Hematopoietic multipotent progenitor cell treated with erythropoietin and hydrocortisone succinate and interleukin-3 and kit ligand, for 17 days (in vitro differentiated cells): ENCODE measurements at regions not wholly inside any gene's neighbourhood (a gene's known extent, or its start where the extent isn't known, plus 50 kb on each side); places are given as distances from the start of the nearest gene placed in this dataset.
"Not testable (repeated sequence)": the region's sequence is repeated elsewhere in the genome, so short reads cannot be mapped to it uniquely, and the experiment has no call there.

ENCODE experiments used
- DNase-seq: peaks from one replicate; pipeline ENCODE4 v3.0.0-alpha.2; 2015; ENCODE audit warnings: low spot score

DNA sequence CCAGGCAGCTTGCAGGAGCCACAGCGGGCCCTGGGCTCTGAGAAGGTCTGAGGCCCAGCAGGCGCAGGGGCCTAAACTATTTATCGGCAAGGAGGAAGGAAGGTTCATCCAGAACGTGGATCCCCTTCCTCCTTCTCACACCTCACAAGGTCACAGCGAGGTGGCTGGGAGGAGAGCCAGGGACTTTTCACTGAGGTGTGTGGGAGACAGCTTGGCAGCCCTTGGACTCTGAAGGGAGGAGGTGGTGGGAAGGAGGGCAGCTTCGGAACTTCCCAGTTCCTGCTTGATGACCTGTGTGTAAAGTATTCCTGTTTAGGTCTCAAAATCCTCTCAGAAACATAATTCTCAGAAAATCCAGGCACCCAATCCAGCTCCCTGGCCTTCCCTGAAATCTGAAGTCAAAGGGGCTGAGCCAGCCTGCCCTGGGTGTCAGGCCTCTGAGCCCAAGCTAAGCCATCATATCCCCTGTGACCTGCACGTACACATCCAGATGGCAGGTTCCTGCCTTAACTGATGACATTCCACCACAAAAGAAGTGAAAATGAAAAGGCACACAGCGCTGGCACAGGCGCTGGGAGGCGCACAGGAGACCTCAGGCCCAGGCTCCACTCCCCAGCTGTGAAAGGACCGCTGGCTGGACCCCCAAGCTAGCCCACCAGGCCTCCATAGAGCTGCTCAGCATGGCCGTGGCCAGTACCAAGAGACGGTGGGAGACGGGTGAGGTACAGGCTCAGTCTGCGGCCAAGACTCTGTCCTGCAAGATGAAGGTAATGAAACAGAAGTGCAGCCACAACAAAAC, 269.4 kb upstream of the FRG2C start:
- not testable (repeated sequence) for DNase-seq

DNA sequence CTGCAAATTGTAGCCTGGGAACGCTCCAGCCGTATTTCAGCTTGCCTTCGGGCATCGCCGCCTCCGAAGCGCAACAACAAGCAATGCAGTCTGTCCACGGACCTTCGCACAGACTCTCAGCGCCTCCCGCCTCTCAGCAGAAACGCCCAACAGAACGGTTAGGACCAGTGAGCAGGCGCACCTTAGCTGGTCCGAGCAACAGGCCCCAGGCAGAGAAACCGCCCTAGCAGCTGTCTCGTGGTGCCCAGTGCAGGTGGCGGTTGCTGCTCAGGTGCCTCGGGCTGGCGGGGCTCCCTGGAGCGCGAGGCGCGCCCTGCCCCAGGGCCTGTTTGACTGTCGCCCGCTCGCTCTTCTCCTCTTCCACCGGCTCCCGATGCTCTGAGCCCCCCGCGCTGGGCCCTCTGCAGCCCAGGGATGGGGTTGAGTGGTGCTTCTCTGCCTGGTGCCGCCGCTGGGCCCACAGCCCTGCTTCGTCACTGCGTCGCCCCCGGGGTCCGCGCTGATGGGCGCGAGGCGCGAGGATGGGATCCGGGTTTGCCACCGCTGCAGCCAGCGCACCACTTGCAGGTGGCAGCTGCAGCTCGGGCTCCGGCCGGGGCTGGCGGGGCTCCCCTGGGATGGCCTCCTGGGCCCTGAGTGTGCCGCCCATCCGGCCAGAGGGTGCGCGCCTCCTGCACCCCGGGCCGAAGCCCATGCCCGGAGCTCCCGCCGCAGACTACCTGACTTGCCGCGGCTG, 268.4 kb upstream of the FRG2C start:
- DNase-seq: no peak

DNA sequence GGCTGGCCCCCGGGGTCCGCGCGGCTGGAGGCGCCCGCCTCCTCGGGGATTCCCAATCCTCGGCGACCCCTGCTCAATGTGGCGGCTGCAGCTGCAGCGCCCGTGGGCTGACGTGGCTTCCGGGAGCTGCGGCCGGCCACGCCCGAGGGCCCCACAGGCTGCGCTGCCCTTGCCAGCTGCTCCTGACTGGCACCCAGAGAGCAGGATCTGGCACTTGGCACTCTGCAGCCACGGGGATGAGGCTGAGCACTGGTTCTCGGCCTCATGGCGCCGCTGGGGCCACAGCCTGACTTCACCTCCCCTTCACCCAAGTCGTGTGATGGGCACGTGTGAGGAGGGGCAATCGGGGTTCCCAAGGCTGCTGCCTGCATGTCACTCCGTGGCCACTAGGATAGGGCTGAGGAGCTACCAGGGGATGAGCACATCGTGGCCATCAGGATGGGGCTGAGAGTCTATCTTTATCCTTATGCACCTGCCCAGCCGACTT, 267.8 kb upstream of the FRG2C start:
- no peak for DNase-seq

DNA sequence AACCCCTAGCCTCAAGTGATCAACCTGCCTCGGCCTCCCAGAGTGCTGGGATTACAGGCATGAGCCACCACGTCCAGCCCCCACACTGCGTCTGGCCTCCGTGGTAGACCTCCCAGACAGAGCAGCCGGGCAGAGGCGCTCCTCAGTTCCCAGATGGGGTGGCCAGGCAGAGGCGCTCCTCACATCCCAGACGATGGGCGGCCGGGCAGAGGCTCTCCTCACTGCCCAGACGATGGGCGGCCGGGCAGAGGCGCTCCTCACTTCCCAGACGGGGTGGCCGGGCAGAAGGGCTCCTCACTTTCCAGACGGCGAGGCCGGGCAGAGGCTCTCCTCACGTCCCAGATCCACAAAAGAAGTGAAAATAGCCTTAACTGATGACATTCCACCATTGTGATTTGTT, 266.6 kb upstream of the FRG2C start:
- DNase-seq: not testable (repeated sequence)

DNA sequence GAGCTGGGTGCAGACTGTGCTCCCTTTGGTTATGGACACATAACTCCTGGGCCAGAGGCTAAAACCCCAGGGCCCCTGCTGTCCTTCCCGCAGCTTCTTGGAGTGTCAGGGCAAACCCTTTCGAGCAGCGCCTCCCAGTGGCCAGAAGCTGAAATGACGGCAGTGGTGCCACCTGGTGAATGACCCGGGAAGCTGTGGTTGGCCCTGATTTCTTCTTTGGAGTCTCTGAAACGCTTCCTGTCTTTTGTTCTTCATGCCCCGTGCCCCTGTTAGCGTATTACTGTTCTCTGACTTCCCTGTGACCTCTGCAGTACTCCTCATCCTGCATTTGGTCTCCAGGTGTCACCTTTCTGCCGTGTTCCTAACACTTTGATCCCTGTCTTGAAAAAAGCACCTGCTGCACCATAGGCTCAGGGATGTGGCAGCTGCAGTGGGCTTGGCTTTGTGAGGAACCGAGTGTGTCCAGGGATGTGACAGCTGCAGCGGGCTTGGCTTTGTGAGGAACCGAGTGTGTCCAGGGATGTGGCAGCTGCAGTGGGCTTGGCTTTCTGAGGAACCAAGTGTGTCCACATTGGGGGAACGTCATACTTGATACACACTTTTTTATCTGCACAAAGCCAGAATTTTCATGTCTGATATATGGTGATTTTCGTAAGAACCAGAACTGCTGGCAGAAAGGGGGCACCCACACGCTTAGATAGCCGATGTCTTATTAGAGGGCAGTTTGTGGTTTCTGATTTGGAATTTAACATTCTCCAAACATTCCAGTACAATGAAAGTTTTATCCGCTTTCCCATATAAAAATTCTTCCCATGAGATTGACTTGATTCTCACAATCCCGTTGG, 241.8 kb upstream of the FRG2C start:
- not testable (repeated sequence) for DNase-seq

DNA sequence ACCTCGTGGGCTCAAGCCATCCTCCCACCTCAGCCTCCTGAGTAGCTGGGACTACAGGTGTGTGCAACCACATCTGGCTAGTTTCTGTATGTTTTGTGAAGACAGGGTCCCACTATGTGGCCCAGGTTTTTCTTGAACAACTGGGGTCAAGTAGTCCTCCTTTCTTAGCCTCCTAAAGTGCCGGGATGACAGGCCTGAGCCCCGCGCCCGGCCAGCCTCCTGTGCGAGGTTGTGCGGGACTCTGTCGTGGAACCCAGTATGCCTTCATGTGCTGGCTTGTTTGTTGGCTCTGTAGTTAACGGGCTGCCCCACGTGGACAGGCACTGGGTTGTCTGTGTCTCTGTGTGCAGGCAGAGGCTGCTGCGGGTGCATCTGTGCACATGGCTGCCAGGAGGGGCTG, 238.7 kb upstream of the FRG2C start:
- not testable (repeated sequence) for DNase-seq

DNA sequence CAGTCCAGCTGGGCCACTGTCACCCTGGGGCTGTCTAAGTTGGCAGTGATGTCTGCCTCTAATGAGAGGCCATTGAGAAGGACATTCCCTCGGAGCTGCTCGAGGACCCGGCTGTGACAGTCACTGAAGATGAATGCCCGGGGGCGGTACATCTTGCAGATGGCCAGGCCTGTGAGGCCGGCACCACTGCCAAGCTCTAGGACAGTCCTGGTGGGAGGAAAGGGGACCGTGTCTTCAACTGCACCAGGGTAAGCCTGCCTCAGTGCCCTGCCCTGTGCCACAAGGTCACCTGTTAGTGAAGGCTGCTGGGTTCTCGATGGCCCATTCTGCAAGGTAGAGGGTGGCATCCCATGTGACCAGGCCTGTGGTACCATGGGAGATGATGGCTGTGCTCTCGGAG, 236.6 kb upstream of the FRG2C start:
- DNase-seq: not testable (repeated sequence)

DNA sequence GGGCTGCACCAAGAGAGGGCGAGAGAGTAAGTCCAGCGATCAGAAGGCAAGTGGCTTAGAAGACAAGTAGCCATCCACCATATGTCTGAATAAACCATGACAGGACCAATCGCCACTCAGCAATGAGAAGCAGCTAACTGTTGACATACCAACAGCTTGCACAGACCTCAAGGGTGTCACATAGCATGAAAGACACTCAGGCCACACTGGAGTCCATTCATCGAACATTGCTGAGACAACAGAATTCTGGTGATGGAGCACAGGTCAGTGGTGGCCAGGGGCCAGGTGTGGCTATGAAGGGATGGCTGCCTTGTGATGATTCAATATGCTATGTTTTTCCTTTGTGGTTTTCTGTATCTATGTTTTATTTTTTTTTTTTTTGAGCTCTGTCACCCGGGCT, 236.2 kb upstream of the FRG2C start:
- not testable (repeated sequence) for DNase-seq

DNA sequence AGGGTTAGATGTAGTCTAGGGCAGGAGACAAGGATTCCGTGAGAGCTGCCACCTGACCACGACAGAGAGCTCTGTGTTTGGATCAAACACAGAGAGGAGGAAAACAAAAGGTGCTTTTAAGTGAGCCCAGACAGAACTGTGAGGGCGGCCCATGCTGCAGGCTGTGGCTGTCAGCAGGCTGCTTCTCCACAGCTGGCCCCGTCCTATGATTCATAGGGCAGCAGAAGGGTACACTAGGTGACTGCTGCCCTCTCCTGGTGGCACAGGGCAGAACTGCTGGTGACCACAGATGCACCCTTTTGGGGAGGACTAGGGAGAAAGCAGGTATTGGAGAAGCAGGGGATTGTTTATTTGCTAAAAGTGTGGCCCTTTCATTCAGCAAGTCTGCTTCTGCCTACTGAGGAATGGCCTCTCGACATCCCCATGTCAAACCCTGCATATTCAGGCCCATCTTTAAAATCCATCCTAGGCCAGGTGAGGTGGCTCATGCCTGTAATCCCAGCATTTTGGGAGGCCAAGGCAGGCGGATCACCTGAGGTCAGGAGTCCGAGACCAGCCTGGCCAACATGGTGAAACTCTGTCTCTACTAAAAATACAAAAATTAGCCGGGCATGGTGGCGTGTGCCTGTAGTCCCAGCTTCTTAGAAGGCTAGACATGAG, 234.4 kb upstream of the FRG2C start:
- DNase-seq: peak; percentile 75

DNA sequence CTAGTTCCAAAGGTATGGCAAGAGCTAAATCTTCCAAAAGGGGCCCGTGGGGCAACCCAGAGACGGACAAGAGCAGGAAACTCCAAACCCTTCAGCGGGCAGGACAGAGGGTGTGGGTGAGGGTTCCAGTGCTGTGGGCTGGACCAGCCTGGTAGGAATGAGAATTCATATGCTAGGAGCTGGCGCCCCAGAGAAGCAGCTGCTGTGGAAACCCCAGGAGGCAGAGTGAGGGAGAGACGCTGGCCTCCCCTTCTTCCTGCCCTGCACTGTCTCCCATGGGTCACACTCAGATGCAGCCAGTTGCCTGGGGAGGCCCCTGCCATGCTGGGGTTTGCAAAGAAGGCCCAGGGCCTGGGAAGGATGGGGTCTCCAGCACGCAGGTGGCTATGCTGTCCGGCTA, 233.7 kb upstream of the FRG2C start:
- DNase-seq: not testable (repeated sequence)

DNA sequence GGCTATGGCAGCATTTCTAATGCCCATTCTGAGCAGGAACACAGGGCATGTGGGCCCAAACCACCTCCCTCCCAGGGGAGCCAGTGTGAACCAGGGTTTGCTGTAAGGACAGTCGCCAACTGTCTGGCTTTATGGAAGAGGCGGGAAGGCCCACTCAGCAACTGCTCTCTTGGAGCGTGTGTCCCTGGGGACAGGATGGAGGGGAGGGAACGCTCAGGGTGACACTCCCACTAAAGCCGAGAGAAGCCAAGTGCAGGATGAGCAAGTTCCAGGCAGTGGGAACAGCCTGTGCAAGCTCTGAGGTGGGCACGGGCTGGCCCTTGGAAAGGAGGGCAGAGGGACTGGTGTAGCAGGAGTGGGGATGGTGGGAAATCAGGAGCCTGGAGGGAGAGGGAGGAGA, 233.0 kb upstream of the FRG2C start:
- DNase-seq: not testable (repeated sequence)

DNA sequence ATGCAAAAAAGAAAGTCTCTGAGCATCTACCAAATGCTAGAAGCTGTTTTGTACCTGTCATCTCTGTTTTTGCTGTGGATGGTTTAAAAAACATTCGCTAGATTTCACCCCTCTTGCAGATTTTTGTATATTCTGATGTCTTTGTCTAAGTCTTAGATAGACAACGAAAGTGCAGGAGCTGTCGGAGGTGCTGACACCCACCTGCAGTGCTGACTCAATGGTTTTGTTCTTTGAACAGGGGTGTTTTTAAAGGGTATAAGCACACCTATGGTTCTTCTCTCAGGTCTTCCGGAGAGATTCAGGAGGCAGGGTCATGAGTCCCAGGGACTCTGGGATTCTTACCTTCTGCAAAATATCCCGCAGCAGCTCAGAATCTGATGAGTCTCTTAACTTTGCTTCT, 231.7 kb upstream of the FRG2C start:
- not testable (repeated sequence) for DNase-seq

DNA sequence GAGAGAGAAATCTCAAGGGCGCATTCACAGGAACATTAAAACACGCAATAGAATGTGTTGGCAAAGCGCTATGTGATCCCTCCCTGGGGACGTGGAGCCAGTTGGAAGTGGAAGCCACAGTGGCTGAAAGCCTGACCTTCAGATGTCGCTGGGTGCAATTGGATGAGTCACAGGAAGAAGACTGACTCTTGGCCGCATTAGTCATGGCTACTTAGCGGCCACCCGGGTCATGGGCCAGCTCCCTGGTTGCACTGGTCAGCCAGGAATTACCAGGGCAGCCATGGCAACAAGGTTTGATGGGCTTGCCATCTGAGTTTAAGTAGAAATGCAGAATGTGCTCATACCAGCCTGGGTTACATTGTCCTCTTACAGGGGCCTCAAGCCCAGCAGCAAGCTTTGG, 231.2 kb upstream of the FRG2C start:
- not testable (repeated sequence) for DNase-seq

DNA sequence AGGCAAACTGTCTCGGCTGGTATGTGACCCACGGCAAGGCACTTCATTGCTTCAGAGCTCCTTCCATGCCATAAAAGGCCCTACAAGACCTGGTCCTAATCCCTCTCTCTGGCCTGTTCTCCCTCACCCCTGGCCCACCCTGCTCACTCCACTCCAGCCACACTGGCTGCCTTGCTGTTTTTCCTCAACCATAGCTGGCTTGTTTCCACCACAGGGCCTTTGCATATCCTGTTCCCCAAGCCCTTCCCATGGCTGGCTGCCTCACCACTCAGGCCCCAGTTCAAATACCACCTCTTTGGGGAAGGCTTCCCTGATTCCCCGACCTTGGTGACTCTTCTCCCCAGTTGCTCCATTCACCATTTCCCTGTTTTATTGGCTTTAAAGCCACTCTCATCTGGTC, 230.8 kb upstream of the FRG2C start:
- not testable (repeated sequence) for DNase-seq

DNA sequence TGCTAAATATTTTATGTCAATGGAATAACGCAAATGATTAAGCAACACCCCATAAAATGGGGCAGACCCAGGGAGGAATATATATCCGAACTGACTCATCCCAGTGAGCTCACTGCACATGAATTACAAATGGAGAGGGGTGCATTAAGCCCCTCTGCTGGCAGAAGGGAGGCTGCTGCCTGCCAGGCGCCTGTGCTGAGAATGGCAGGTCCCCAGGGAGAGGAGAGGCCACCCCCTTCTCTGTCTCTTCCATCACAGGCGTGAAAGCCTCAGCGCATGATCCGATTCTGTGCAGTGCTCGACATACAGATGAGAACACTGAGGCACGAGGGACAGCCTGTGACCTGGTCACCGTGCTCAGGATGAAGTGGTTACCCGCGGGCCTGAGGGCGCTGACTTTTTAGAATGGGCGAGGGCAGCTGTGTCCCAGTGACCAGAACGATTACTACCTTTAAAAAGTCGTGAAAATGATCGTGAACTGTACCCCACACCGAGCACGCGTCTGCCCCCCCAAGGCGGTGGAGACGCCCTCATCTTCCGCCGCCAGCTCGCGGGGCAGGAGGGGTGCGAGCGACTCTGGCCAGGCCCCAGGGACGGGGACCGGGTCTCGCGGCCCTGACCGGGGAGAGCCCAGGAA, 229.7 kb upstream of the FRG2C start:
- DNase-seq: peak; percentile 39

DNA sequence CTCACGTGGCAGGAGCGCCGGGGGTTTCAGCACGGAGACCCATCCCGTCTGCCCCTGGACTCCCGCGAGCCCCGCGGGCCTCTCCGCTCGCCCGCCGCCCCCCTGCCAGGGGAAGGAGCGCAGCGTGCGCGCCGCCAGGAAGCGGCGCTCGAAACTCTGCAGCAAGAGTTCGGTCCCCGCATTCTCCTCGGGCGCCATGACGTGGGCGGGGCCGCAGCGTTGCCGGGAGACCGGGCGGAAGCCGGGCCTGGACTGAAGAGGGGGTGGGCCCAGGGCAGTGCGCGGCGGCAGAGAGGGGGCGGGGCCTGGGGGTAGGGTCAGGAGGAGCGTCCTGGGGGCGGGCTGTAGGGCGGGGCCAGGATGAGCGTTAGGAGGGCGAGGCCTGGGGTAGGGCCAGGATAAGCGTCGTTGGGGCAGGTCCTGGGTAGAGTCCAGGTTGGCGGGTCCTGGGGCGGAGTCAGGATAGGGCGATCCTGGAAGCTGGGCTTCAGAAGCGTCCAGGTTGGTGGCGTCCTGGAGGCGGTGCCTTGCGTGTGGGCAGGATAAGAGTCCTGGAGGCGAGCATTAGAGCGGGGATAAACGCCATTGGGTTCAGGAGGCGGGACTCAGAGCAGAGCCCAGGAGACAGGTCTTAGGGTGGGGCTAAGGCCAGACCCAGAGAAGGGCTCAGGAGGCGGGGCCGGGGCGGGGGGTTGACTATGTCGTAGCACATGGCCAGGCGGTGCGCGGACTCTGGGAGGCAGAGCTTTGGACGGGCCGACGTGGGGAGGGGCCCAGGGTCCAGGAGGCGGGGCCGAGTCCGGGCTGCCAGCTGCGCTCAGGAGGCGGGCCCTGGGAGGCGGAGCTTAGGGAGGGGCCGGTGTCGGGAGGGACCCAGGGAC, 229.0 kb upstream of the FRG2C start:
- peak; percentile 95 for DNase-seq

DNA sequence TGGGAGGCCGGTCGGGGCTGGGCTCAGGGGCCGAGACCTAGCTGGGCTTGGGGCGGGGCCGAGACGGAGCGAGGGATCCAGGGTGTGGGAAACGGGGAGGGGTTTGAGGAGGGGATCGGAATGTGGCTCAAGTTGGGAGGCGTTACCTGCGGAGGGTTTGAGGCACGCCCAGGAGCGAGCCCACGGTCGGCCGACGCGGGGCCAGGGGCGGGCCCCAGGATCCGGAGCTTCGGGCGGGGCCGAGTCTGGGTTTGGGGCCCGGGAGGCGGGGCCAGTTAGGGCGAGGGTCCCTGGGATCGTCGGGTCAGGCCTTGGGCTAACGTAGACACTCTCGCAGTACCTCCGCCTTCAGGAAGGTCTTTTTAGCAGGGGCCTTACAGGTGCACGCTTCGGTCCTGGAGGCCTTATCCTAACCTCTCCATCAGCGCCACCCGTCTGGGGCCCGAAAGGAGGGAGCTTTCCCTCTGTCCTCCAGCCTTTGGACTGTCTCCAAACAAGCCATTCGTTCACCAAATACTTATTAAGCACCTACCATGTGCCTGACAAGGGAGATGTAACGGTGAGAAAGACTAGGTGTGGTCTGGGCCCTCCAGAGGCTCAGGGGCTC, 228.2 kb upstream of the FRG2C start:
- peak; percentile 82 for DNase-seq

DNA sequence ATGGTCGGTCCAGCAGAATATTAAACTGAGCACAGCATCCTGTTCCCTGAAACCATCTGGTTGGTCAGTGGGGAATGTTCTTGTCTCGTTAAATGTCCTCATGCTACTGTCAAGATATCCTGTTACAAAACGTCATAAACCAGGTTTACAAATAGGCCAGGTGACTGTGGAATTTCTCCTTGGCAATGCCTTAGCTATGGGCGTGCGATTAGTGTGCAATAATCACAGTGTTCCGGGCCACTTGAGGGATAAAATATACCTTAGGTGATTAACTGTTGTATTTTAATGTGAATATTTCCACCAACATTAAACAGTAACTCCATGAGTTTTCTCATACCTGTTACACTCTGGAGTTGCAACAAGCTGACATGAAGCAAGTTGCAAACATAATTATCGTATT, 223.1 kb upstream of the FRG2C start:
- not testable (repeated sequence) for DNase-seq

DNA sequence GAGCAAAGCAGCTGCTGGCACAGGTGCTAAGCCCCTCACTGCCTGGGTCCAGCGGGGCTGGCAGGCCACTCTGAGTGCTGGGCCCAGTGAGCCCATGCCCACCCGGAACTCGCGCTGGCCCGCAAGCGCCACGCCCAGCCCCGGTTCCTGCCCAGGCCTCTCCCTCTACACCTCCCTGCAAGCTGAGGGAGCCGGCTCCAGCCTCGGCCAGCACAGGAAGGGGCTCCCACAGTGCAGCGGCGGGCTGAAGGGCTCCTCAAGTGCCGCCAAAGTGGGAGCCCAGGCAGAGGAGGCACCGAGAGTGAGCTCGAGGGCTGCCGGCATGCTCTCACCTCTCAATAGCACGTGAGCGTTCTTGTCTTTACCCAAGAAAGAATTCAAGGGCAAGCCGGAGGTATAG, 219.5 kb upstream of the FRG2C start:
- DNase-seq: not testable (repeated sequence)

DNA sequence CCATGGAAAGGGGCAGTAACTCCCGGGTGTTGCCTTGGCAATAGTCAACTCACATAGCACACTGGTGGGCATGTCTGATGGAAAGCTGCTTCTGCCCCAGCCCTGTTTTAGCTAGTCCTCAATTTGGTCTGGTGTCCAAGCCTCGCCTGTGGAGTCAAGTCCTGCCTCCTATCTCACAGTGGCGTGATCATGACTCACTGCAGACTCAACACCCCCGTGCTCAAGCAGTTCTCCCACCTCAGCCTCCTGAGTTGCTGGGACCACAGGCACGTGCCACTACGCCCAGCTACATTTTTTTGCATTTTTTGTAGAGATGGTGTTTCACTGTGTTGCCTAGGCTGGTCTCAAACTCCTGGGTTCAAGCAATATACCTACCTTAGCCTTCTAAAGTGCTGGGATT, 218.9 kb upstream of the FRG2C start:
- DNase-seq: not testable (repeated sequence)
